ENCODE measurements at regions not wholly inside any gene's neighbourhood (a gene's known extent, or its start where the extent isn't known, plus 50 kb on each side); places are given as distances from the start of the nearest gene placed in this dataset.

- TF ChIP-seq CTCF (IDR thresholded peaks at IDR 0.05; ENCODE audit: low read depth, low read length) (no peak), EZH2phosphoT487 (IDR thresholded peaks at IDR 0.05; ENCODE audit: low read depth) (no peak)
These were observed 156.1 kb downstream of the HAUS1 start for GRCh38 chr18:46260016-46260878.

Data from OCI-LY3 (cell line).